Activated naive CD8-positive, alpha-beta T cell treated with anti-CD3 and anti-CD28 coated beads, Interleukin-2, amount 50 U/mL, for 16 hours (primary cell): ENCODE measurements at regions not wholly inside any gene's neighbourhood (a gene's known extent, or its start where the extent isn't known, plus 50 kb on each side); places are given as distances from the start of the nearest gene placed in this dataset.
"Not testable (repeated sequence)": the region's sequence is repeated elsewhere in the genome, so short reads cannot be mapped to it uniquely, and the experiment has no call there.

ENCODE experiments used
- DNase-seq: peaks from one replicate; pipeline ENCODE4 v3.0.0-alpha.2; 2020; ENCODE audit warnings: low read depth, low spot score

GRCh38 chr3:30467596-30468238, 138.7 kb upstream of the TGFBR2 start:
- no peak for DNase-seq

DNA sequence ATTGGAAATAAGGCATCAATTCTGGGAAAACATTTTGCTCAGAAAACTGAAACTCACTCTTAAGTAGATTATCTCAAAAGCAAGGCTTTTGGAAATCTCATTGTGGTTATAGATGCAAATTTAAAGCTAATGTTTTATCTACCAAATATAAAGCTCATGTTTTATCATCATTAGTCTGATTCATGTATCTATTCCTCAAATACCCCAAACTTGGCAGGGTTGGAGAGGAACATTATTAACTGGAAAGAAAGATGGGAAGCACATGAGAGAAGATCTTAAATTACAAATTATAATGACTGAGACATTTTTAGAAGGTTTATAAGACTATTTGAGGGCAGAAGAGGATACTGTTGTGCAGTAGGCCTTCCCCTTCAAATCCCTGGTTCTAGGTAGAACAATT, 137.3 kb upstream of the TGFBR2 start:
- no peak for DNase-seq

DNA sequence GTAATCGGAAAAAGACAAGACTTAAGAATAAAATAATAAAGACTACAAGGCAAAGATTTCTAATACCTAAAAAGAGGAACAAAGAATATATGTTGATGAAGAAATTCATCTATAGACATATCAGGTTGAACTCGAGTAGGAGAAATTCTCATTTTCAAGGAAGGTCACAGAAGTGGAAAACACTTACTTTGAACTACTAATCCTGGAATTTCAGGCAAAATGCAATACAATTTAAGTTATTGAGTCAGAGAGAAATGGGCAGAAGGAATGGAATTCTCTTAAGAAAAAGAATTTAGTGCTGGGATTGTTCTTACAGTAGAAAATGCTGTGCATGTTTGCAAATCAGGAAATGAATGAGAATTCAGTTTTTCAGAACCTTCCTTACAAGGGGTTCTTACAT, 135.9 kb upstream of the TGFBR2 start:
- no peak for DNase-seq

GRCh38 chr3:30471066-30471465, 135.3 kb upstream of the TGFBR2 start:
- no peak for DNase-seq

GRCh38 chr3:30471796-30472489, 134.5 kb upstream of the TGFBR2 start:
- DNase-seq = no peak

DNA sequence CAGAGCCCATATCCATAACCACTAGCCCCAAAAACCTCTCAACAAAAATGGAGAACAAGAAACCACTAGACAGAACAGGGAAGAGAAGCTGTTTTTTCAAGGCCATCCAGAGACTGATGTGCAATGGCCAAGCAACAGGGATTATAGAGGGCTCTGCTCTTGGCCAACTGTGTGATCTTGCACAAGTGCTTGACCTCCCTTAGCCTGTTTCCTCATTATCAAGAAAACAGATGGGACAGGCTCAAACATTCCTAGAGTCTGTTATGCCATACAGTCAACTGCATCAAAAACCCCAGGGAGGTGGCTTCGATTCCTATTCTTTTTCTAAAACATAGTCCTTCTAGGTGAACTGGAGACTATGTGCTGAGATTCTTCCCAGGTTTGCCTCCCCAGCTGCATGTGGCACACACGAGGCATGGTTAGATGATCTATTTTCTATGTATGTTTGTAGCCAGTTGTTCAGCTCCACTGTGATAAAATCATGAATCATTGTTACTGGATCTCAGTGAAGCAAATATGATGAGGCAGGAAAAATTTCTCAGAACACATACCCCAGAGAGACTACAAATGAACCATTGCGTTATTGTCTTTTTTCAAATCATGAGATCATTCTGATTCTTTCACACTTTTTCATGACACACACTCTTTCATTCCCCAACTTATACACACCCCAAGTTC, 132.9 kb upstream of the TGFBR2 start:
- no peak for DNase-seq

DNA sequence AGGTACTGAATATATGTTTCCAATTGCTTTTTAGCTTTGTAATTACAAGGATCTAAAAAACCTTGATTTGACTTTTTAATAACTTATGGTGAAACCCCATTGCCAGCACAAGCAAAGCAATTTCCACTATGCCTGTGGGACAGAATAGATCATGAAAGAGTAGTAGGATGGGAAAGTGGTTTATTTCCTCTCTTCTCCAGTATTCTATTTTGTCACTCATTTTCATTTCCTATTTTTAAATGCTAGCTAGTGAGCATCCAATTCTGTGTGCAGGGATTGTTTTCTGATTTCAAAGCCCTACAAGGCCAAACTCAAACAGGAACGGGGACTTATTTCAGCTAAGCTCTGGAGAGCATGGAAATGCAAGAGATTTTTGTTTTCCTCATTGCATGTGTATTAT, 132.0 kb upstream of the TGFBR2 start:
- no peak for DNase-seq

GRCh38 chr3:30475038-30475808, 131.2 kb upstream of the TGFBR2 start:
- no peak for DNase-seq

GRCh38 chr3:30475809-30476178, 130.6 kb upstream of the TGFBR2 start:
- no peak for DNase-seq

DNA sequence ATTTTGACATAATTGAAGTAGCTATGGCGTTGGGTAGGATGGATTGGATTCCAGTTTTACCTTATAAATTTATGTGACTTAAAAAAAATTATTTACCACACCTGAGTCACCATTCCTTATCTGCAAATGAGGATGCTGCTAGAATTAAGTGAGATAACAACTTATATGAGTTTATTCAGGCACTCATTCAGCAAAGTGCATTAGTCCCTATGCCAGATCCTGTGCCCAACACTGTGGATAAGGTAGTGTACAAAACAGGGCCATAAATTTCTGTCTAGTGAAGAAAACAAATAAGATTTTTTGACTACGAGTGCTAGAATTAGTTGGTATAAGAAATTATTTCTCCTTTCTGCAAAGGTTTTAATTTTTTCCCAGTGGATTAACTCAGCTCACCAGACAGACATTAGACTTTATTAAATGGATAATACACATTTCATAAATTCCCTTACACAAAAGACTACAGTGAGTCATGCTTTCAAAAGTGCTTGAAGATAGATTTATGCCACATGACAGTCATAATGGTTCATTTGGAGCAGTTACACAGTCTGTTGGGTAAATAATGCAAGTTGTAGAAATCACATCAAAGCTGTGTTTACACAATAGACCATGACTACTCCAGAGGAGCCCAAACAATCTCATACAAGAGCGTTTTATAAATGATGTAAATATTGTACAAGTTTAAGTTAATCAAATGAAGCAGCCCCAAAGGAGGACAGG, 129.9 kb upstream of the TGFBR2 start:
- DNase-seq = no peak

DNA sequence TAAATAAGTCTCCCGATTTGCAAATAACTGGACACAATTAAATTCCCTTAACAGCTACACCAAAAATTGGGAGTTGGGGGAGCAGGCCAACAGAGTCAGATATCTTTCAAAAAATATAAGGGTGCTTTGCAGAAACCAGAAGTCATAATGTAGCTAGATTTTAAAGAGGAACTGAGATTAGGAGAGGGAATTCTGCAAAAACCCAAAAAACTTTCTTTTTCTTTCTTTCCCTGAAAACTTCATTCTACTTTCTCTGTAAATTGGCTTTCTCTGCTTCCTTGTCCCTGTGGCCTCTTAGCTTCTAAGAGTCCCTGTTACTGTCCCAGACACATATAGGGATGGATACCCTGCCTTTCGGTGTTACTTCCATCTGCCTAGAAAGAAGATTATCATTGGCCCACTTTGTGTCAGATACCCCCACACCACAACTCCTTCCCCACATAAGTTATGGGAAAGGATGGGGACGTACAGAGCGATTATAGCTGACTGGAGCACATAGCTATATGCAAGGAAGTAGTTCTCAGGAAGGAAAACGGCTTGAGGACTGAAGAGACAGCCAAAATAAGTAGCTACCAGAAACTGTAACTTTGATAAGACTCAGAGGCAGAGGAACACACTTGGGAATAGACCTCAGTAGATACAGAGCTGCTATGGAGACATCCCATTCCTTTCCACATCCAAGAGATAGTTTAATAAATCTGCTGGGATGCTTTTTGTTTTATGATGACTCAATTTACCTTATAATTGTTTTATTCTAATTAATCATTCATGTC, 129.1 kb upstream of the TGFBR2 start:
- no peak for DNase-seq

DNA sequence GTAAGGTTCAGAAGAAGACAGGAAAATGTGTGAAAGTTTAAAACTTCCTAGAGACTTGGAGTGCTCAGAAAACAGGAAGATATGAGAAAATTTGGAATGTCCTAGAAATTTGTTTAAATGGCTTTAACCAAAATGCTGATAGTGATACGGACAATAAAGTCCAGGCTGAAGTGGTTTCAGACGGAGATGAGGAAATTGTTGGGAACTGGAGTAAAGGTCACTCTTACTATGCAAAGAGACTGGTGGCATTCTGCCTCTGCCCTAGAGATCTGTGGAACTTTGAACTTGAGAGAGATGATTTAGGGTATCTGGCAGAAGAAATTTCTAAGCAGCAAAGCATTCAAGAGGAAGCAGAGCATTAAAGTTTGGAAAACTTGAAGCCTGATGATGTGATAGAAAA, 126.7 kb upstream of the TGFBR2 start:
- DNase-seq = not testable (repeated sequence)

DNA sequence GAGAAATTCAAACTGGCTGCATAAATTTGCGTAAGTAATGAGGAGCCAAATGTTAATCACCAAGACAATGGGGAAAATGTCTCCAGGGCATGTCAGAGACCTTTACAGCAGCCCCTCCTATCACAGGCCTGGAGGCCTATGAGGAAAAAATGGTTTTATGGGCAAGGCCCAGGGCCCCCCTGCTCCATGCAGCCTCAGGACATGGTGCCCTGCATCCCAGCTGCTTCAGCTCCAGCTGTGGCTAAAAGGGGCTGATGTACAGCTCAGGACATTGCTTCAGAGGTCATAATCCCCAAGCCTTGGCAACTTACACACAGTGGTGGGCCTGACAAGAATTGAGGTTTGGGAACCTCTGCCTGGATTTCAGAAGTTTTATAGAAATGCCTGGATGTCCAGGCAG, 126.2 kb upstream of the TGFBR2 start:
- DNase-seq = not testable (repeated sequence)

DNA sequence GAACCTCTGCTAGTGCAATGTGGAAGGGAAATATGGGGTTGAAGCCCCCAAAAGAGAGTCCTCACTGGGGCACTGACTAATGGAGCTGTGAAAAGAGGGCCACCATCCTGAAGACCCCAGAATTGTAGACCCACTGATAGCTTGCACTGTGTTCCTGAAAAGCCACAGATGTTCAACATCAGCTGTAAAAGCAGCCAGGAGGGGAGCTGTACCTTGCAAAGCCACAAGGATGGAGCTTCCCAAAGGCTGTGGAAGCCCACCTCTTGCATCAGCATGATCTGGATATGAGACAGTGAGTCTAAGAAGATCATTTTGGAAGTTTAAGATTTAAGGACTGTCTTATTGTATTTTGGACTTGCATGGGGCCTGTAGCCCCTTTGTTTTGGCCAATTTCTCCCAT, 125.8 kb upstream of the TGFBR2 start:
- no peak for DNase-seq

DNA sequence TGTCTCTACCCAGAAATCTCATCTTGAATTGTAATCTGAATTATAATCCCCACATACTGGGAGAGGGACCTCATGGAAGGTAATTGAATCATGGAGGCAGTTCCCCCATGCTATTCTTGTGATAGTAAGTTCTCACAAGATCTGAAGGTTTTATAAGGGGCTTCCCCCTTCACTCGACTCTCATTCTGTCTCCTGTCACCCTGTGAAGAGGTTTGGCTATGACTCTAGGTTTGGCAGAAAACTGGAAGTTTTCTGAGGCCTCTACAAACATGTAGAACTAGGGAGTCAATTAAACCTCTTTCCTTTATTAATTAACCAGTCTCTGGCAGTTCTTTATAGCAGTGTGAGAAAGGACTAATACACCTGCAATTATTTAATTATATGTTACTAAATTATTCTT, 125.2 kb upstream of the TGFBR2 start:
- no peak for DNase-seq

- DNase-seq = not testable (repeated sequence)
Observed at GRCh38 chr3:30484229-30484628, 122.2 kb upstream of the TGFBR2 start.

- no peak for DNase-seq
Observed at GRCh38 chr3:30486368-30486767, 120.0 kb upstream of the TGFBR2 start.

GRCh38 chr3:30488070-30488756, 118.2 kb upstream of the TGFBR2 start:
- DNase-seq = no peak

- no peak for DNase-seq
Observed at GRCh38 chr3:30492322-30493192, 113.8 kb upstream of the TGFBR2 start.
